HEK293T (cell line): ENCODE measurements at regions not wholly inside any gene's neighbourhood (a gene's known extent, or its start where the extent isn't known, plus 50 kb on each side); places are given as distances from the start of the nearest gene placed in this dataset.

Experiments used
- BHLHE40 ChIP-seq: fragments of 450-650 bp; IDR thresholded peaks from 2 replicates; pipeline ENCODE4 v1.6.1; 2016; ENCODE audit warnings: mild to moderate bottlenecking, moderate library complexity, borderline replicate concordance
- CTBP1 ChIP-seq: fragments of 450-650 bp; IDR thresholded peaks from 2 replicates; pipeline ENCODE4 v1.6.1; 2016; ENCODE audit warnings: borderline replicate concordance
- FOXK2 ChIP-seq: fragments of 450-650 bp; IDR thresholded peaks from 2 replicates; pipeline ENCODE4 v1.6.1; 2016; ENCODE audit warnings: mild to moderate bottlenecking
- FOXM1 ChIP-seq: fragments of 450-650 bp; IDR thresholded peaks from 2 replicates; pipeline ENCODE4 v1.6.1; 2017; ENCODE audit warnings: mild to moderate bottlenecking, borderline replicate concordance
- HDGF ChIP-seq: fragments of 450-650 bp; IDR thresholded peaks from 2 replicates; pipeline ENCODE4 v1.6.1; 2017; ENCODE audit warnings: antibody characterized with exemption, borderline replicate concordance
- LEF1 ChIP-seq: fragments of 450-650 bp; IDR thresholded peaks from 2 replicates; pipeline ENCODE4 v1.6.1; 2017; ENCODE audit warnings: mild to moderate bottlenecking, borderline replicate concordance
- PKNOX1 ChIP-seq: fragments of 450-650 bp; IDR thresholded peaks from 2 replicates; pipeline ENCODE4 v1.6.1; 2016
- SUZ12 ChIP-seq: fragments of 450-650 bp; IDR thresholded peaks from 2 replicates; pipeline ENCODE4 v1.6.1; 2016; ENCODE audit warnings: mild to moderate bottlenecking
- TARDBP ChIP-seq: fragments of 450-650 bp; IDR thresholded peaks from 2 replicates; pipeline ENCODE4 v1.6.1; 2016

- no peak for TF ChIP-seq BHLHE40
- TF ChIP-seq CTBP1 = no peak
- no peak for TF ChIP-seq TARDBP
- TF ChIP-seq SUZ12 = no peak
- no peak for TF ChIP-seq FOXM1
- no peak for TF ChIP-seq FOXK2
- no peak for TF ChIP-seq PKNOX1
- TF ChIP-seq LEF1 = no peak
- no peak for TF ChIP-seq HDGF
These were observed 252.1 kb downstream of the RBM43 start for GRCh38 chr2:151009437-151010175.
